DND-41 (cell line): ENCODE measurements at regions not wholly inside any gene's neighbourhood (a gene's known extent, or its start where the extent isn't known, plus 50 kb on each side); places are given as distances from the start of the nearest gene placed in this dataset.
A peak's percentile ranks its signal among the peaks of the same experiment; 100 is the strongest.

Experiments
- ATAC-seq: fragments of 200-7000 bp; cut with Tn5 transposase; 3 replicates; pipeline ENCODE4 v1.9.1; 2021; ENCODE audit warnings: low read depth; ENCODE audit not compliant: insufficient read depth
- DNase-seq: peaks from one replicate; pipeline ENCODE4 v3.0.0-alpha.2; 2020
- H2AFZ ChIP-seq: 2 replicates; pipeline ENCODE4 v1.6.0; 2012; ENCODE audit warnings: low read depth, low read length
- H3K27ac ChIP-seq: 2 replicates; pipeline ENCODE4 v1.5.1; 2012; ENCODE audit warnings: low read length, inconsistent platforms
- H3K27me3 ChIP-seq: fragments of 200-600 bp; sonication (generic); 2 replicates; pipeline ENCODE4 v1.6.0; 2012; ENCODE audit warnings: low read length, mild to moderate bottlenecking, inconsistent platforms; ENCODE audit not compliant: insufficient read depth, poor library complexity
- H3K36me3 ChIP-seq: 2 replicates; pipeline ENCODE4 v1.5.1; 2012; ENCODE audit warnings: low read length, inconsistent platforms; ENCODE audit not compliant: insufficient read depth
- H3K4me1 ChIP-seq: 2 replicates; pipeline ENCODE4 v1.5.1; 2012; ENCODE audit warnings: mild to moderate bottlenecking, low read length; ENCODE audit not compliant: insufficient read depth
- H3K4me2 ChIP-seq: 2 replicates; pipeline ENCODE4 v1.6.0; 2012; ENCODE audit warnings: mild to moderate bottlenecking, moderate library complexity, low read length, inconsistent platforms; ENCODE audit not compliant: insufficient read depth
- H3K4me3 ChIP-seq, 2 experiments: fragments of 200-600 bp in 1 of 2; shearing (Covaris generic) in 1 of 2; 2 replicates each; pipeline ENCODE4 v1.5.1; 2012 to 2016; ENCODE audit warnings: inconsistent platforms in 2 of 2, low read length in 2 of 2, mild to moderate bottlenecking in 2 of 2, low read depth in 1 of 2, moderate library complexity in 1 of 2
- H3K79me2 ChIP-seq: 2 replicates; pipeline ENCODE4 v1.6.0; 2012; ENCODE audit warnings: low read length, inconsistent platforms; ENCODE audit not compliant: insufficient read depth
- H3K9ac ChIP-seq: 2 replicates; pipeline ENCODE4 v1.6.0; 2012; ENCODE audit warnings: low read depth, mild to moderate bottlenecking, inconsistent platforms, low read length, moderate library complexity
- H3K9me3 ChIP-seq: 2 replicates; pipeline ENCODE4 v1.5.1; 2012; ENCODE audit warnings: low read length, moderate library complexity, mild to moderate bottlenecking, inconsistent platforms; ENCODE audit not compliant: insufficient read depth, severe bottlenecking
- H4K20me1 ChIP-seq: 2 replicates; pipeline ENCODE4 v1.6.0; 2012; ENCODE audit warnings: low read length; ENCODE audit not compliant: insufficient read depth
- CTCF ChIP-seq: IDR thresholded peaks from 2 replicates; pipeline ENCODE4 v1.5.1; 2012; ENCODE audit warnings: borderline replicate concordance, low read length, moderate library complexity, mild to moderate bottlenecking; ENCODE audit not compliant: poor library complexity, severe bottlenecking; ENCODE audit errors: extremely low read depth
- EZH2 ChIP-seq: IDR thresholded peaks from 3 replicates; pipeline ENCODE4 v1.6.1; 2012; ENCODE audit warnings: borderline replicate concordance, low read depth, mild to moderate bottlenecking, moderate library complexity, low read length, inconsistent platforms; ENCODE audit not compliant: severe bottlenecking

DNA sequence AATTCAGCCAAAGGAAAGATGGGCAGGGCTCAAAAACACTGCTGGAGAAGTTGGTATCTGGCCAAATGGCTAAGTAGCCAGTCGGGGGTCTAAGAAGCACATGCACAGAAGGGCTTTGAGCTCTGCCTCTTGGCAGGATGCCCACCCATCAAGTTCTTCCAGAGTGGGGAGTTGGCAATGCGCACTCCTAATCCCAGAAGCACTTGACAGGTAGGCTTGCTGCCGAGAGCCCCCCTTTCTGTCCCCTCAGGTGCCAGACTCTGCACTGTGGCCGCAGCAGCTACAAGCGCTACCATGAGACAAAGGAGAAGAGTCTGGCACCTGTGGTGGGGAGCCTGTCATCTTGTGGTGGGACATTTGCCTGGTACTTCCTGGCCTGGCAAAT, 252.9 kb upstream of the SLC24A2 start:
- no peaks in the 10 kb centered on the region for H4K20me1 ChIP-seq
- H2AFZ ChIP-seq = no peak overlapping the region
- H3K27ac ChIP-seq = peak overlapping the region; percentile 28; the same call in 1 of the 2 replicates
- ATAC-seq = peak; percentile 67
- H3K36me3 ChIP-seq = no peaks in the 10 kb centered on the region
- H3K4me3 ChIP-seq = no peak overlapping the region
- H3K9me3 ChIP-seq = no peaks in the 10 kb centered on the region
- no peaks in the 10 kb centered on the region for H3K79me2 ChIP-seq
- DNase-seq = peak; percentile 27
- H3K27me3 ChIP-seq = no peaks in the 10 kb centered on the region
- peaks cover 33% of the 10 kb centered on the region for H3K4me1 ChIP-seq
- no peak overlapping the region for H3K4me2 ChIP-seq
- TF ChIP-seq CTCF = no peak
- no peak for TF ChIP-seq EZH2
- no peak overlapping the region for H3K9ac ChIP-seq

GRCh38 chr9:20040991-20041696, 252.3 kb upstream of the SLC24A2 start:
- Histone ChIP-seq H3K27me3 (no peaks in the 10 kb centered on the region), H3K36me3 (no peaks in the 10 kb centered on the region), H2AFZ (no peak overlapping the region), H4K20me1 (no peaks in the 10 kb centered on the region), H3K9ac (no peak overlapping the region), H3K4me2 (no peak overlapping the region), H3K27ac (peak overlapping the region; percentile 28; the same call in 1 of the 2 replicates), H3K79me2 (no peaks in the 10 kb centered on the region), H3K4me3 (no peak overlapping the region), H3K9me3 (no peaks in the 10 kb centered on the region), H3K4me1 (peaks cover 33% of the 10 kb centered on the region)
- DNase-seq = no peak
- TF ChIP-seq CTCF = no peak
- no peak for TF ChIP-seq EZH2
- ATAC-seq = no peak

DNA sequence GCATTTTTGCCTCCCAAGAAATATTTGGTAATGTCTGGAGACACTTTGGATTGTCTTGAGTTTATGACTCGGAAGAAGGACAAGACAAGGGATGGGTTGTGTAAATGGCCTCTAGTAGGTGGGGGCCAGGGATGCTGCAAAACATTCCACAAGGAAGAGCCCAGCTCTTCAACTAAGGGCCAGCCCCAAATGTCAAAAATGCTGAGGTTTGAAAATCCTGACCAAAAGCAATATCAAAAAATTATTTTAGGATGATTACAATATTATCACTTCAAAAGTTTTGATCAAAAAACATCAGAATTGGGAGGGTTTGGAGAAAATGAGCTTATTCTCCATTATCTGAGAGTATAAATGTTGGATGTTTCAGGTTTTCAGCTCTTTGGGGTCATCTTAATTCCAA, 248.9 kb upstream of the SLC24A2 start:
- no peaks in the 10 kb centered on the region for H3K27me3 ChIP-seq
- H2AFZ ChIP-seq = no peak overlapping the region
- H3K9ac ChIP-seq = no peak overlapping the region
- H3K36me3 ChIP-seq = no peaks in the 10 kb centered on the region
- TF ChIP-seq EZH2 = no peak
- TF ChIP-seq CTCF = no peak
- H3K4me2 ChIP-seq = no peak overlapping the region
- ATAC-seq (no peak), DNase-seq (no peak)
- H3K79me2 ChIP-seq = no peaks in the 10 kb centered on the region
- no peaks in the 10 kb centered on the region for H4K20me1 ChIP-seq
- H3K4me1 ChIP-seq = peaks cover 13% of the 10 kb centered on the region
- no peak overlapping the region for H3K4me3 ChIP-seq
- H3K27ac ChIP-seq = no peak overlapping the region
- H3K9me3 ChIP-seq = no peaks in the 10 kb centered on the region

GRCh38 chr9:20033511-20033910, 244.7 kb upstream of the SLC24A2 start:
- no peaks in the 10 kb centered on the region for H3K9me3 ChIP-seq
- H3K27me3 ChIP-seq = no peaks in the 10 kb centered on the region
- no peaks in the 10 kb centered on the region for H4K20me1 ChIP-seq
- H3K4me1 ChIP-seq = no peaks in the 10 kb centered on the region
- H3K27ac ChIP-seq = no peak overlapping the region
- no peak overlapping the region for H3K4me3 ChIP-seq
- ATAC-seq (peak; percentile 49; the same call in 1 of the 3 replicates), DNase-seq (no peak)
- H3K36me3 ChIP-seq = no peaks in the 10 kb centered on the region
- TF ChIP-seq CTCF (no peak), EZH2 (no peak)
- H3K79me2 ChIP-seq = no peaks in the 10 kb centered on the region
- 0 out of 2 replicates have a peak overlapping the region, but pooled peaks have one; percentile 16 for H2AFZ ChIP-seq
- no peak overlapping the region for H3K4me2 ChIP-seq
- H3K9ac ChIP-seq = no peak overlapping the region
